ENCODE measurements at regions not wholly inside any gene's neighbourhood (a gene's known extent, or its start where the extent isn't known, plus 50 kb on each side); places are given as distances from the start of the nearest gene placed in this dataset.

DNA sequence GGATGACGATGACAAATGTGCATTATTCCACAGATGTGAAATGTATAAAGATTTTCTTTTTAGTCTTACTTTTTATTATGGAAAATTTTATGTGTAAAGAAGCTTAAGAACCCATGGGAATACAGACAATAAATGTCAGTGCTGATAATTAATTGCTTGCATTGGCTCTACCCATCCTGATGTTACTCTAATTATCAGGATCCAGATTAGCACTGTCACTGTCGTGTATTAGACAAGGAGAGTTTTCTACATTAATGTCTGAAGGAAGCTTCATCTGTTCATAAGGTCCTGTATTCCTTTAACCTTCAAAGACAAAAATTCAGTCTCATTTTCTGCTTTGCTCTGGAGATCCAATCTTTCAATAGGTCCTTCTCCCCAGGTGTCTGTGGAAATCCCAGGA lies 259.1 kb upstream of the ADAMTS5 start:
- TF ChIP-seq NFIC (IDR thresholded peaks at IDR 0.05) (no peak), CREB1 (IDR thresholded peaks at IDR 0.05; ENCODE audit: low read depth) (no peak), RAD21 (IDR thresholded peaks at IDR 0.05; ENCODE audit: low read depth) (no peak), TAF1 (IDR thresholded peaks at IDR 0.05; ENCODE audit: low read depth) (no peak), EGR1 (IDR thresholded peaks at IDR 0.05) (no peak), FOXM1 (IDR thresholded peaks at IDR 0.05; ENCODE audit: borderline replicate concordance, low read depth) (no peak), TCF12 (IDR thresholded peaks at IDR 0.05; ENCODE audit: low read depth) (no peak), YY1 (IDR thresholded peaks at IDR 0.05; ENCODE audit: low read depth) (no peak), ZBTB7A (IDR thresholded peaks at IDR 0.05; ENCODE audit: low read depth) (no peak), CEBPB (IDR thresholded peaks at IDR 0.05) (no peak), EP300 (IDR thresholded peaks at IDR 0.05; ENCODE audit: borderline replicate concordance) (no peak), TEAD4 (IDR thresholded peaks at IDR 0.05) (no peak)
- TF ChIP-seq, protein P1, sequence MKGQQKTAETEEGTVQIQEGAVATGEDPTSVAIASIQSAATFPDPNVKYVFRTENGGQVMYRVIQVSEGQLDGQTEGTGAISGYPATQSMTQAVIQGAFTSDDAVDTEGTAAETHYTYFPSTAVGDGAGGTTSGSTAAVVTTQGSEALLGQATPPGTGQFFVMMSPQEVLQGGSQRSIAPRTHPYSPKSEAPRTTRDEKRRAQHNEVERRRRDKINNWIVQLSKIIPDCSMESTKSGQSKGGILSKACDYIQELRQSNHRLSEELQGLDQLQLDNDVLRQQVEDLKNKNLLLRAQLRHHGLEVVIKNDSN (IDR thresholded peaks at IDR 0.05) = no peak
- TF ChIP-seq, protein P2, sequence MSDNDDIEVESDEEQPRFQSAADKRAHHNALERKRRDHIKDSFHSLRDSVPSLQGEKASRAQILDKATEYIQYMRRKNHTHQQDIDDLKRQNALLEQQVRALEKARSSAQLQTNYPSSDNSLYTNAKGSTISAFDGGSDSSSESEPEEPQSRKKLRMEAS (IDR thresholded peaks at IDR 0.05) = no peak
- TF ChIP-seq, protein P3, sequence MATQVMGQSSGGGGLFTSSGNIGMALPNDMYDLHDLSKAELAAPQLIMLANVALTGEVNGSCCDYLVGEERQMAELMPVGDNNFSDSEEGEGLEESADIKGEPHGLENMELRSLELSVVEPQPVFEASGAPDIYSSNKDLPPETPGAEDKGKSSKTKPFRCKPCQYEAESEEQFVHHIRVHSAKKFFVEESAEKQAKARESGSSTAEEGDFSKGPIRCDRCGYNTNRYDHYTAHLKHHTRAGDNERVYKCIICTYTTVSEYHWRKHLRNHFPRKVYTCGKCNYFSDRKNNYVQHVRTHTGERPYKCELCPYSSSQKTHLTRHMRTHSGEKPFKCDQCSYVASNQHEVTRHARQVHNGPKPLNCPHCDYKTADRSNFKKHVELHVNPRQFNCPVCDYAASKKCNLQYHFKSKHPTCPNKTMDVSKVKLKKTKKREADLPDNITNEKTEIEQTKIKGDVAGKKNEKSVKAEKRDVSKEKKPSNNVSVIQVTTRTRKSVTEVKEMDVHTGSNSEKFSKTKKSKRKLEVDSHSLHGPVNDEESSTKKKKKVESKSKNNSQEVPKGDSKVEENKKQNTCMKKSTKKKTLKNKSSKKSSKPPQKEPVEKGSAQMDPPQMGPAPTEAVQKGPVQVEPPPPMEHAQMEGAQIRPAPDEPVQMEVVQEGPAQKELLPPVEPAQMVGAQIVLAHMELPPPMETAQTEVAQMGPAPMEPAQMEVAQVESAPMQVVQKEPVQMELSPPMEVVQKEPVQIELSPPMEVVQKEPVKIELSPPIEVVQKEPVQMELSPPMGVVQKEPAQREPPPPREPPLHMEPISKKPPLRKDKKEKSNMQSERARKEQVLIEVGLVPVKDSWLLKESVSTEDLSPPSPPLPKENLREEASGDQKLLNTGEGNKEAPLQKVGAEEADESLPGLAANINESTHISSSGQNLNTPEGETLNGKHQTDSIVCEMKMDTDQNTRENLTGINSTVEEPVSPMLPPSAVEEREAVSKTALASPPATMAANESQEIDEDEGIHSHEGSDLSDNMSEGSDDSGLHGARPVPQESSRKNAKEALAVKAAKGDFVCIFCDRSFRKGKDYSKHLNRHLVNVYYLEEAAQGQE (IDR thresholded peaks at IDR 0.05; ENCODE audit: low read depth) = no peak

DNA sequence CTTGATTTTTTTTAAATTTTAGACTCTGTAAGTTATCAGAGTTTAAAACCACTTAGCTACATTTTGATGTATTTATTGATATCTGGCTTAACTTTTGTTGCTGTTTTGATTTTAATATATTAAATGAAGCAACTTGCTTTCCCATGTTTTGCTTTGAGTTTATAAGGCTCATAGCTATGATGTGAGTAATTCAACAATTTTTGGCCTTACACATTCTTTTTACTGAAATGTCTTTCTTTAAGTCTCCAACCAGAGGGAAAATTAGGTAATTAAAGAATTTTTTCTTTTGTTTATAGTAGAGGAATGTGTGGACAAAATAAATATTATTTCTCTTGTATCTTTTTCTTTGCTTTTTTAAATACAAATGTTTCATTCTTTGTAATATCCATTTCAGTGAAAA lies 258.3 kb upstream of the ADAMTS5 start:
- TF ChIP-seq ZBTB7A (IDR thresholded peaks at IDR 0.05; ENCODE audit: low read depth) (no peak), RAD21 (IDR thresholded peaks at IDR 0.05; ENCODE audit: low read depth) (no peak), YY1 (IDR thresholded peaks at IDR 0.05; ENCODE audit: low read depth) (no peak), TAF1 (IDR thresholded peaks at IDR 0.05; ENCODE audit: low read depth) (no peak), CREB1 (IDR thresholded peaks at IDR 0.05; ENCODE audit: low read depth) (no peak), TCF12 (IDR thresholded peaks at IDR 0.05; ENCODE audit: low read depth) (no peak), TEAD4 (IDR thresholded peaks at IDR 0.05) (no peak), EP300 (IDR thresholded peaks at IDR 0.05; ENCODE audit: borderline replicate concordance) (no peak), EGR1 (IDR thresholded peaks at IDR 0.05) (no peak), FOXM1 (IDR thresholded peaks at IDR 0.05; ENCODE audit: borderline replicate concordance, low read depth) (no peak), NFIC (IDR thresholded peaks at IDR 0.05) (no peak), CEBPB (IDR thresholded peaks at IDR 0.05) (no peak)
- TF ChIP-seq, protein P1 (IDR thresholded peaks at IDR 0.05) = no peak
- TF ChIP-seq, protein P3 (IDR thresholded peaks at IDR 0.05; ENCODE audit: low read depth) = no peak
- TF ChIP-seq, protein P2 (IDR thresholded peaks at IDR 0.05) = no peak

DNA sequence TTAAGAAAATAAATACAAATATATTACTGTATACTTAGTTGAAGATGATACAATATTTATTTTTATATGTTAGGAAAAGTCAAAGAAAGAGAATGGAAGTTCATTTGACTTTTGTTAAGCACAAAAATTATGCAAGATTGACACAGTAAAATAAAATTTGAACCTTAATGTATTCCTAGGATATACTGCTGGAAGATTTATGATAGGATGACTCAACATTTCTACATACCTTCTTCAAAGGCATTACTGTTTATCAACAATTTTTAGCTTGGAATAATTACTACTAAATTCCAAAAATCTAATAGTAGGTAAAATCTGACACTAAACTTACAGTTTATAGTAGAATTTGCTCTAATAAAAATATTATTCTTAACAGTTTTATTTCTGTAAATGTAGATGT lies 257.3 kb upstream of the ADAMTS5 start:
- TF ChIP-seq YY1 (IDR thresholded peaks at IDR 0.05; ENCODE audit: low read depth) (no peak), CREB1 (IDR thresholded peaks at IDR 0.05; ENCODE audit: low read depth) (no peak), NFIC (IDR thresholded peaks at IDR 0.05) (no peak), EGR1 (IDR thresholded peaks at IDR 0.05) (no peak), TAF1 (IDR thresholded peaks at IDR 0.05; ENCODE audit: low read depth) (no peak), ZBTB7A (IDR thresholded peaks at IDR 0.05; ENCODE audit: low read depth) (no peak), TEAD4 (IDR thresholded peaks at IDR 0.05) (no peak), FOXM1 (IDR thresholded peaks at IDR 0.05; ENCODE audit: borderline replicate concordance, low read depth) (no peak), EP300 (IDR thresholded peaks at IDR 0.05; ENCODE audit: borderline replicate concordance) (no peak), CEBPB (IDR thresholded peaks at IDR 0.05) (no peak)
- TF ChIP-seq, protein P1 (IDR thresholded peaks at IDR 0.05) = no peak

DNA sequence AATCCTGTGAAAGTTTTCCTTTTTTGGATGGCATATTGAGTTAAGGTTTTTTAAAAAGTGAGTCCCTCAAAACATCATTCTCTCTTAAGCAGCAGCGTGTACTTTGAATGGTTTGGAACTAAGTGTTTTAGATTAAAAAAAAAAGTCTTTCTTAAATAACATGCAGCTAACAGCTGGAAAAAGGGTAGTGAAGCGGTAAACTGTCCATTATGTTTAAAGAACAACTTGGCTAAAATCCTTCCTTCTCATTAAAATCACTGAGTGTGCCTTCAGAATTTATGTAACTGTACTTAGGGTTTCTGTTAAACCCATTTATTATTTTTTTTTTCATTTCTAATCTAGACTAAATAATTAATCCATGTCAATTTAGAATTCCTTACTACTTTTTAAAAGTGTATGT lies 254.2 kb upstream of the ADAMTS5 start:
- TF ChIP-seq NFIC (IDR thresholded peaks at IDR 0.05) (peak; percentile 72; the same call in 1 of the 2 replicates), RAD21 (IDR thresholded peaks at IDR 0.05; ENCODE audit: low read depth) (no peak), ZBTB7A (IDR thresholded peaks at IDR 0.05; ENCODE audit: low read depth) (no peak), TCF12 (IDR thresholded peaks at IDR 0.05; ENCODE audit: low read depth) (peak; percentile 42; the same call in 1 of the 2 replicates), FOXM1 (IDR thresholded peaks at IDR 0.05; ENCODE audit: borderline replicate concordance, low read depth) (peak; percentile 66), TAF1 (IDR thresholded peaks at IDR 0.05; ENCODE audit: low read depth) (no peak), TEAD4 (IDR thresholded peaks at IDR 0.05) (peak; percentile 41), YY1 (IDR thresholded peaks at IDR 0.05; ENCODE audit: low read depth) (no peak), CEBPB (IDR thresholded peaks at IDR 0.05) (no peak), EP300 (IDR thresholded peaks at IDR 0.05; ENCODE audit: borderline replicate concordance) (peak; percentile 70)
- TF ChIP-seq, protein P3 (IDR thresholded peaks at IDR 0.05; ENCODE audit: low read depth) = no peak
- TF ChIP-seq, protein P2 (IDR thresholded peaks at IDR 0.05) = 0 out of 2 replicates have a peak, but pooled peaks have one; percentile 17

Measured in Ishikawa (cell line).